Fibroblast of the aortic adventitia (primary cell): ENCODE measurements at regions not wholly inside any gene's neighbourhood (a gene's known extent, or its start where the extent isn't known, plus 50 kb on each side); places are given as distances from the start of the nearest gene placed in this dataset.
"Not testable (repeated sequence)": the region's sequence is repeated elsewhere in the genome, so short reads cannot be mapped to it uniquely, and the experiment has no call there.

ENCODE experiments used
- DNase-seq: peaks from one replicate; pipeline ENCODE4 v3.0.0-alpha.2; 2010; ENCODE audit warnings: low read depth
- H3K4me3 ChIP-seq: 2 replicates; pipeline ENCODE4 v1.5.1; 2011; ENCODE audit warnings: low read depth, mild to moderate bottlenecking, control low read depth, low read length, moderate library complexity
- CTCF ChIP-seq: IDR thresholded peaks from 2 replicates; pipeline ENCODE4 v1.5.1; 2011; ENCODE audit warnings: mild to moderate bottlenecking, low read length, control low read depth, inconsistent platforms; ENCODE audit not compliant: insufficient read depth

DNA sequence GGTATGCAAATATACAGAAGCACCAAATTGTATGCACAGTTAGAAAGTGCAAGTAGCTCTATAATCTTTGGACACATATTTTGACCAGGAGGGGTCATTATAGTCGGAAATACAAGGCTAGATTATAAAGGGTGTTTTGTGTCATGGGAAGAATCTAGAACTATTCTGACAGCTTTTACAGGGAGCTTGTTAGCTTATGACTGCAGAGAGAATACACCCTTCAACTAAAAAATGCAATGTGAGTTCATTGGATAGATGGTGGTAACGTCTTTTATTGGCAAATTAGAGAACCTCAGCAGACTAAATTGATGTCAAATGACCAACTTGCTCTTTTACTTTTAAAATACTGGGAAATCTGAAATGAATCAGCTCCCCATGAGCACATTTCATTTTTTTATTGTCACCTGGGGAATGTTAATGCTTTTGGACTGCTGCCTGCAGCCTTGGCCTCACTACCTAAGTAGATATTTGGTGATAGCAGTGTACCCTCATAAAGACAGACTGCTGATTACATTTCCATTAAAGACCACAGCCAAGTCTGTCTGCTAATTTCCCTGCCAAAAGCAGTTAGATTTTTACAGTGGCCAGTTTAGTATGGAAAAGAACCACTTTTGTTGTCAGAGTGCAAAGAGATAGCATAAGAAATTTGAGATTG, 515.9 kb upstream of the DPPA4 start:
- no peak for TF ChIP-seq CTCF
- DNase-seq, result no peak
- H3K4me3 ChIP-seq, result no peak overlapping the region

- no peak for TF ChIP-seq CTCF
- DNase-seq, result no peak
- no peak overlapping the region for H3K4me3 ChIP-seq
Observed at GRCh38 chr3:109863701-109864100, 526.4 kb upstream of the DPPA4 start.

DNA sequence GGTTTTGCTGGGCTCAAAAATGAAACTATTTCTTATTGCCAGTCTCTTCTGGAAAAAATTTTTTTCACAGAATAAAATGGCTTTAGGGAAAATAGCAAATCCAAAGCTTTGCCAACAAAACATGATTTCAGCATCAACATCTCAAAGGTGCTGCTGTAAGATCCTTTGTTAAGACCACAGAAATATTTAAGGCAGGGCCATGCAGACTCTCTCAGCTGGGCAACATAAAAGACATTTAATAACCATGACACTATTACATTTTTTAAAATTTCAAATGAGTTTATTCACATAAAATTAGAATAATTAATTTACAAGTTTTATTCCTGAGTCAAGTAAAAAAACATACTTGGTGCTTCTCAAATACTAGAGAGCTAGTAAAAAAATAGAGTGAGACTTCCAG, 527.1 kb upstream of the DPPA4 start:
- no peak for TF ChIP-seq CTCF
- no peak overlapping the region for H3K4me3 ChIP-seq
- DNase-seq, result no peak

- DNase-seq, result no peak
- H3K4me3 ChIP-seq, result no peak overlapping the region
- no peak for TF ChIP-seq CTCF
Observed at GRCh38 chr3:109869586-109869985, 532.2 kb upstream of the DPPA4 start.

DNA sequence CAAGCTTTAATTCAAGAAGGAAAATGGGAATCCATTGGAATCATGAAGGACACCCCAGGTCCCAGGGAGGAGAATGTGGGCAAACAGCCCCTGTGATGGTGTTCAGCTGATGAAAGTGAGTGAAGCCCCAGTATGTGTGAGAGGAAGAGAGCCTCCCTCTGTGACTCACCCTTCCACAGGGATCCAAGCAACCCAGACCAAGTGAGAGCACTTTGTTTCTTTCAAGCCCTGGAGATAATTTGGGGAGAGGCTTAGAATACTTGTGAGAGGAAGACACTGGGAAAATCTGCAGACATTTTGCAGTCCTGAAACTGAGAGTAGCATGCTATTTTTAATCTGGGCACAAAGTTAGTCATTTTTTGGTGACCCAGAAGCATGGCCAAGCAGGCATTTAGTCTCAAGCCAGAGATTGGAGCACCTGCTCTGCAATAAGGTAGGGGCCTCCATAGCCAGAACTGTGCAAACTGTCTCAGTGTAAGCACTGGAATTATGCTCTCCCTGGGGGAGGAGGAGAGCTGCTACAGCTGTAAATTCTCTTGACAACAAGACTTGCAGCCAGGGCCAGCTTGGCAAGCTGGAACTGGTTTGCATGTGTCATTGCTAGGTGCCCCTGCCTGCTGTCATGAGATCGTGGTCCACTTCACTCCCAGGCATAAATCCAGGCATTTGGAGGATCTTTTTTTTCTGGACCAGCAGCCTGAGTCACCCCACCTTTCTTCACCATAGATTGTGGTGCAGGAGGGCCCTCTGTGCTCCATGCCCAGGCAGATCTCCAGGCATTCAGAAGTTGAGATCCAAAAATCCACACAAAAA, 537.8 kb upstream of the DPPA4 start:
- no peak overlapping the region for H3K4me3 ChIP-seq
- TF ChIP-seq CTCF, result no peak
- no peak for DNase-seq

DNA sequence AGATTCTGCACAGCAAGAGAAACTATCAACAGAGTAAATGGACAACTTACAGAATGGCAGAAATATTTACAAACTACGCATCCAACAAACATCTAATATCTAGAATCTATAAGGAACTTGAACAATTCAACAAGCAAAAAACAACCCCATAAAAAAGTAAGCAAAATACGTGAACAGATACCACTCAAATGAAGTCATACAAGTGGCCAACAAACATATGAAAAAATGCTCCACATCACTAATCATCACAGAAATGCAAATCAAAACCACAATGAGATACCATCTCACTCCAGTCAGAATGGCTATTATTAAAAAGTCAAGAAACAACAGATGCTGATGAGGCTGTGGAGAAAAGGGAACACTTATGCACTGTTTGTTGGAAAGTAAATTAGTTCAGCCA, 540.3 kb upstream of the DPPA4 start:
- not testable (repeated sequence) for H3K4me3 ChIP-seq, DNase-seq

GRCh38 chr3:109882144-109882543, 544.8 kb upstream of the DPPA4 start:
- no peak overlapping the region for H3K4me3 ChIP-seq
- no peak for TF ChIP-seq CTCF
- DNase-seq, result no peak
